ENCODE measurements at regions not wholly inside any gene's neighbourhood (a gene's known extent, or its start where the extent isn't known, plus 50 kb on each side); places are given as distances from the start of the nearest gene placed in this dataset.

- Histone ChIP-seq H3K4me3 (ENCODE audit: low read length) (no peak overlapping the region), H3K9me3 (replicated peaks; ENCODE audit: control insufficient read depth, low read depth, low read length) (no peaks in the 10 kb centered on the region), H3K27me3 (ENCODE audit: control insufficient read depth, insufficient read depth, low read length) (no peaks in the 10 kb centered on the region), H3K36me3 (ENCODE audit: control insufficient read depth, insufficient read depth, low read length) (no peaks in the 10 kb centered on the region), H3K4me1 (ENCODE audit: control insufficient read depth, insufficient read depth, low read length) (no peaks in the 10 kb centered on the region), H3K27ac (ENCODE audit: low read length) (no peak overlapping the region)
- no peak for DNase-seq
- whole genome bisulfite sequencing (ENCODE audit: insufficient coverage): 54% methylated on average over 3 of the region's 3 CpGs
Observed at GRCh38 chr4:36990128-36990872, 254.2 kb upstream of the NWD2 start.

GRCh38 chr4:36997727-36998126 is 246.8 kb upstream of the NWD2 start:
- H3K27me3 ChIP-seq (ENCODE audit: control insufficient read depth, insufficient read depth, low read length): no peaks in the 10 kb centered on the region
- WGBS (ENCODE audit: insufficient coverage): 88% methylated on average over 1 of the region's 3 CpGs
- no peaks in the 10 kb centered on the region for H3K36me3 ChIP-seq (ENCODE audit: control insufficient read depth, insufficient read depth, low read length)
- DNase-seq: no peak
- no peak overlapping the region for H3K27ac ChIP-seq (ENCODE audit: low read length)
- H3K4me1 ChIP-seq (ENCODE audit: control insufficient read depth, insufficient read depth, low read length): no peaks in the 10 kb centered on the region
- no peaks in the 10 kb centered on the region for H3K9me3 ChIP-seq (replicated peaks; ENCODE audit: control insufficient read depth, low read depth, low read length)
- no peak overlapping the region for H3K4me3 ChIP-seq (ENCODE audit: low read length)

GRCh38 chr4:37000281-37000680 is 244.3 kb upstream of the NWD2 start:
- Histone ChIP-seq H3K27me3 (ENCODE audit: control insufficient read depth, insufficient read depth, low read length) (no peaks in the 10 kb centered on the region), H3K4me1 (ENCODE audit: control insufficient read depth, insufficient read depth, low read length) (no peaks in the 10 kb centered on the region), H3K27ac (ENCODE audit: low read length) (no peak overlapping the region), H3K4me3 (ENCODE audit: low read length) (no peak overlapping the region), H3K36me3 (ENCODE audit: control insufficient read depth, insufficient read depth, low read length) (no peaks in the 10 kb centered on the region), H3K9me3 (replicated peaks; ENCODE audit: control insufficient read depth, low read depth, low read length) (peaks cover 2% of the 10 kb centered on the region)
- no peak for DNase-seq
- WGBS (ENCODE audit: insufficient coverage): 83% methylated on average over 1 of the region's 2 CpGs

- Histone ChIP-seq H3K27ac (ENCODE audit: low read length) (no peak overlapping the region), H3K4me1 (ENCODE audit: control insufficient read depth, insufficient read depth, low read length) (no peaks in the 10 kb centered on the region), H3K36me3 (ENCODE audit: control insufficient read depth, insufficient read depth, low read length) (no peaks in the 10 kb centered on the region), H3K27me3 (ENCODE audit: control insufficient read depth, insufficient read depth, low read length) (no peaks in the 10 kb centered on the region), H3K9me3 (replicated peaks; ENCODE audit: control insufficient read depth, low read depth, low read length) (peaks cover 2% of the 10 kb centered on the region), H3K4me3 (ENCODE audit: low read length) (no peak overlapping the region)
- WGBS (ENCODE audit: insufficient coverage): 92% methylated on average over 20 of the region's 30 CpGs
- DNase-seq: no peak
Observed at GRCh38 chr4:37001688-37002436, 242.7 kb upstream of the NWD2 start.

GRCh38 chr4:37002625-37003024 is 241.9 kb upstream of the NWD2 start:
- WGBS (ENCODE audit: insufficient coverage): 50% methylated on average over 1 of the region's 2 CpGs
- H3K27me3 ChIP-seq (ENCODE audit: control insufficient read depth, insufficient read depth, low read length): no peaks in the 10 kb centered on the region
- no peaks in the 10 kb centered on the region for H3K4me1 ChIP-seq (ENCODE audit: control insufficient read depth, insufficient read depth, low read length)
- no peaks in the 10 kb centered on the region for H3K36me3 ChIP-seq (ENCODE audit: control insufficient read depth, insufficient read depth, low read length)
- no peak for DNase-seq
- peaks cover 2% of the 10 kb centered on the region for H3K9me3 ChIP-seq (replicated peaks; ENCODE audit: control insufficient read depth, low read depth, low read length)
- no peak overlapping the region for H3K27ac ChIP-seq (ENCODE audit: low read length)
- H3K4me3 ChIP-seq (ENCODE audit: low read length): no peak overlapping the region

- no peaks in the 10 kb centered on the region for H3K36me3 ChIP-seq (ENCODE audit: control insufficient read depth, insufficient read depth, low read length)
- no peak overlapping the region for H3K4me3 ChIP-seq (ENCODE audit: low read length)
- H3K27me3 ChIP-seq (ENCODE audit: control insufficient read depth, insufficient read depth, low read length): no peaks in the 10 kb centered on the region
- 67% methylated on average over 1 of the region's 2 CpGs for WGBS (ENCODE audit: insufficient coverage)
- DNase-seq: peak; percentile 7
- peaks cover 2% of the 10 kb centered on the region for H3K9me3 ChIP-seq (replicated peaks; ENCODE audit: control insufficient read depth, low read depth, low read length)
- H3K4me1 ChIP-seq (ENCODE audit: control insufficient read depth, insufficient read depth, low read length): no peaks in the 10 kb centered on the region
- H3K27ac ChIP-seq (ENCODE audit: low read length): no peak overlapping the region
Observed at GRCh38 chr4:37008199-37008598, 236.3 kb upstream of the NWD2 start.

- no peaks in the 10 kb centered on the region for H3K4me1 ChIP-seq (ENCODE audit: control insufficient read depth, insufficient read depth, low read length)
- no peaks in the 10 kb centered on the region for H3K27me3 ChIP-seq (ENCODE audit: control insufficient read depth, insufficient read depth, low read length)
- no peaks in the 10 kb centered on the region for H3K36me3 ChIP-seq (ENCODE audit: control insufficient read depth, insufficient read depth, low read length)
- H3K27ac ChIP-seq (ENCODE audit: low read length): no peak overlapping the region
- no peaks in the 10 kb centered on the region for H3K9me3 ChIP-seq (replicated peaks; ENCODE audit: control insufficient read depth, low read depth, low read length)
- no peak overlapping the region for H3K4me3 ChIP-seq (ENCODE audit: low read length)
- no peak for DNase-seq
Observed at GRCh38 chr4:37014584-37014983, 230.0 kb upstream of the NWD2 start.

- H3K27me3 ChIP-seq (ENCODE audit: control insufficient read depth, insufficient read depth, low read length): no peaks in the 10 kb centered on the region
- H3K9me3 ChIP-seq (replicated peaks; ENCODE audit: control insufficient read depth, low read depth, low read length): no peaks in the 10 kb centered on the region
- no peaks in the 10 kb centered on the region for H3K4me1 ChIP-seq (ENCODE audit: control insufficient read depth, insufficient read depth, low read length)
- no peak overlapping the region for H3K4me3 ChIP-seq (ENCODE audit: low read length)
- no peaks in the 10 kb centered on the region for H3K36me3 ChIP-seq (ENCODE audit: control insufficient read depth, insufficient read depth, low read length)
- WGBS (ENCODE audit: insufficient coverage): no CpG with 5 or more reads among the region's 2 CpGs
- H3K27ac ChIP-seq (ENCODE audit: low read length): no peak overlapping the region
- no peak for DNase-seq
Observed at GRCh38 chr4:37015391-37015790, 229.2 kb upstream of the NWD2 start.

- Histone ChIP-seq H3K27ac (ENCODE audit: low read length) (no peak overlapping the region), H3K9me3 (replicated peaks; ENCODE audit: control insufficient read depth, low read depth, low read length) (no peaks in the 10 kb centered on the region), H3K36me3 (ENCODE audit: control insufficient read depth, insufficient read depth, low read length) (no peaks in the 10 kb centered on the region), H3K4me3 (ENCODE audit: low read length) (no peak overlapping the region), H3K4me1 (ENCODE audit: control insufficient read depth, insufficient read depth, low read length) (no peaks in the 10 kb centered on the region), H3K27me3 (ENCODE audit: control insufficient read depth, insufficient read depth, low read length) (no peaks in the 10 kb centered on the region)
- WGBS (ENCODE audit: insufficient coverage): no CpG with 5 or more reads among the region's 1 CpG
- no peak for DNase-seq
Observed at GRCh38 chr4:37023504-37023903, 221.0 kb upstream of the NWD2 start.

GRCh38 chr4:37023996-37024395 is 220.5 kb upstream of the NWD2 start:
- no peaks in the 10 kb centered on the region for H3K36me3 ChIP-seq (ENCODE audit: control insufficient read depth, insufficient read depth, low read length)
- no peaks in the 10 kb centered on the region for H3K4me1 ChIP-seq (ENCODE audit: control insufficient read depth, insufficient read depth, low read length)
- no peak overlapping the region for H3K27ac ChIP-seq (ENCODE audit: low read length)
- H3K27me3 ChIP-seq (ENCODE audit: control insufficient read depth, insufficient read depth, low read length): no peaks in the 10 kb centered on the region
- no peak overlapping the region for H3K4me3 ChIP-seq (ENCODE audit: low read length)
- DNase-seq: no peak
- no peaks in the 10 kb centered on the region for H3K9me3 ChIP-seq (replicated peaks; ENCODE audit: control insufficient read depth, low read depth, low read length)
